Fibroblast of lung (primary cell): ENCODE measurements at regions not wholly inside any gene's neighbourhood (a gene's known extent, or its start where the extent isn't known, plus 50 kb on each side); places are given as distances from the start of the nearest gene placed in this dataset.

Experiments
- CTCF ChIP-seq, 2 donors: IDR thresholded peaks in 1 of 2; conservative IDR thresholded peaks in 1 of 2; 1 replicate in 1 of 2; 2 replicates in 1 of 2; pipeline ENCODE4 v1.5.1; 2011 to 2012; ENCODE audit warnings: low read length in 2 of 2, control low read depth in 1 of 2, inconsistent platforms in 1 of 2, low read depth in 1 of 2, mild to moderate bottlenecking in 1 of 2
- EZH2 ChIP-seq: IDR thresholded peaks from 2 replicates; pipeline ENCODE4 v1.5.1; 2012; ENCODE audit warnings: low read length, control low read depth, mild to moderate bottlenecking; ENCODE audit errors: missing control alignments

- TF ChIP-seq CTCF (conservative IDR thresholded peaks at IDR 0.05 in 1 of 2, IDR thresholded peaks at IDR 0.05 in 1 of 2; ENCODE audit: low read depth in 1 of 2, low read length in 2 of 2) (no peak), EZH2 (no peak)
These were observed 99.9 kb upstream of the ADRA2C start for GRCh38 chr4:3666263-3666662.
